ENCODE measurements at regions not wholly inside any gene's neighbourhood (a gene's known extent, or its start where the extent isn't known, plus 50 kb on each side); places are given as distances from the start of the nearest gene placed in this dataset.

DNA sequence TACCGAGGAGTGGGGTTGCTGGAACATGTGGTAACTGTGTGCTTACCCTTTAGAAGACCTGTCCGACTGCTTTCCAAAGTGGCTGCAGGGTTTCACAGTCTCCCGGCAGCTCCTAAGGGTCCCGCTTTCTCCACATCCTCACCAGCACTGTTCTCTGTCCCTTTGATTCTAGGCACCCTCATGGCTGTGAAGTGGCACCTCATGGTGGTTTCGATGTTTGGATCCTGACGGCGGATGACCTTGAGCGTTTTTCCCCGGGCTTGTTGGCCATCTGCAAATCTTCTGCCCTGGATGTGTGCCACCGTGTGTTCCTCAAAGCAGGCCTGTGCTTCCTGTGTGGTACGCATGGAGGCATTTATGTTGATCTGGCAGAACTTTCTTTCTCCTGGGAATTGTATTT lies 292.5 kb upstream of the HDAC4 start:
- DNase-seq (ENCODE audit: low spot score in 2 of 2), result peak in 1 of 2 donors; percentile 37
- H3K36me3 ChIP-seq, result no peaks in the 10 kb centered on the region
- H3K27ac ChIP-seq, result no peak overlapping the region
- no peak for TF ChIP-seq POLR2A (IDR thresholded peaks at IDR 0.05)
- no peak overlapping the region for H3K4me3 ChIP-seq
- WGBS, result 87% methylated on average over 11 of the region's 11 CpGs
- H3K9me3 ChIP-seq, result no peaks in the 10 kb centered on the region
- peaks cover 9% of the 10 kb centered on the region for H3K4me1 ChIP-seq
- H3K27me3 ChIP-seq, result peaks cover 3% of the 10 kb centered on the region

DNA sequence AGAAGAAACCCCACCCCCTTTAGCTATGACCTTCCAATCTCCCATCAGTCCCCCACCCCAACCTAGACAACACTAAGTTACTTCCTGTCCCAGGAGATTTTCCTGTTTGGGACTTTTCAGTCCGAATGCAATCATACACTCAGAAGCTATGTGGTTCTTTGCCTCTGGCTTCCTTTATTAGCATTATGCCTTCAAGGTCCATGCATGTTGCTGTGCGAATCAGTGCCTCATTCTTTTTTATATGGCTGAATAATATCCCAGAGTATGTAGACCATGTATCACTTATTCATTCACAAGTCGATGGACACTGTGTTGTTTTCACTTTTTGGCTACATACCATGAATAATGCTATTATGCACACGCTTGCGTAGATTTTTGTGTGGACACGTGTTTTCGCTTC lies 292.1 kb upstream of the HDAC4 start:
- Histone ChIP-seq H3K27me3 (peaks cover 7% of the 10 kb centered on the region), H3K9me3 (no peaks in the 10 kb centered on the region), H3K36me3 (no peaks in the 10 kb centered on the region), H3K4me3 (no peak overlapping the region), H3K27ac (no peak overlapping the region), H3K4me1 (peaks cover 13% of the 10 kb centered on the region)
- WGBS, result 89% methylated on average over 7 of the region's 7 CpGs
- TF ChIP-seq, protein P1, sequence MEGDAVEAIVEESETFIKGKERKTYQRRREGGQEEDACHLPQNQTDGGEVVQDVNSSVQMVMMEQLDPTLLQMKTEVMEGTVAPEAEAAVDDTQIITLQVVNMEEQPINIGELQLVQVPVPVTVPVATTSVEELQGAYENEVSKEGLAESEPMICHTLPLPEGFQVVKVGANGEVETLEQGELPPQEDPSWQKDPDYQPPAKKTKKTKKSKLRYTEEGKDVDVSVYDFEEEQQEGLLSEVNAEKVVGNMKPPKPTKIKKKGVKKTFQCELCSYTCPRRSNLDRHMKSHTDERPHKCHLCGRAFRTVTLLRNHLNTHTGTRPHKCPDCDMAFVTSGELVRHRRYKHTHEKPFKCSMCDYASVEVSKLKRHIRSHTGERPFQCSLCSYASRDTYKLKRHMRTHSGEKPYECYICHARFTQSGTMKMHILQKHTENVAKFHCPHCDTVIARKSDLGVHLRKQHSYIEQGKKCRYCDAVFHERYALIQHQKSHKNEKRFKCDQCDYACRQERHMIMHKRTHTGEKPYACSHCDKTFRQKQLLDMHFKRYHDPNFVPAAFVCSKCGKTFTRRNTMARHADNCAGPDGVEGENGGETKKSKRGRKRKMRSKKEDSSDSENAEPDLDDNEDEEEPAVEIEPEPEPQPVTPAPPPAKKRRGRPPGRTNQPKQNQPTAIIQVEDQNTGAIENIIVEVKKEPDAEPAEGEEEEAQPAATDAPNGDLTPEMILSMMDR (IDR thresholded peaks at IDR 0.05), result no peak
- DNase-seq (ENCODE audit: low spot score in 2 of 2), result no peak

DNA sequence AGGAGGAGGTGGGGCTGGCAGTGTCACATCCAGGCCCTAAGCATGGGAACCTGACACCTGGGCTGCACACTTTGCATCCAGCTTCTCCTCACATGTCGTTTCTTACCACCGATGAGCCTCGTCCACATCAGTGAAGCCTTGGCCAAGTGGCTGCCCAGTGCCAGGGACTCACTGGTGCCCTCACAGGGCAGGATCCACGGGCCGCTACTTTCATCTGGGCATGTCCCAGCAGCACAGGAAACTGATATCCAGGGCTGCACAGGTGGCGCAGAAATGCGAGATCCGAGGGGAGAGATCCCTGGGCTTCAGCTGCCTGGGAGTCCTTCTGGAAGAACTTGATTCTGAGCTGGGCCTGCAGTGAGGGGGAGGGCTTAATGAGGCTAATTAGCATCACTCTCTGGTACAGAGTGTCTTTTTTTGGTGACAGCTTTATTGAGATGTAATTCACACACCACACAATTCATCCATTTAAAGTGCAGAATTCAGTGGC lies 291.6 kb upstream of the HDAC4 start:
- no peak overlapping the region for H3K4me3 ChIP-seq
- H3K36me3 ChIP-seq, result no peaks in the 10 kb centered on the region
- peaks cover 13% of the 10 kb centered on the region for H3K4me1 ChIP-seq
- peak in 1 of 2 donors; percentile 53 for DNase-seq (ENCODE audit: low spot score in 2 of 2)
- H3K27me3 ChIP-seq, result peaks cover 10% of the 10 kb centered on the region
- TF ChIP-seq POLR2A (IDR thresholded peaks at IDR 0.05) (no peak), EP300 (IDR thresholded peaks at IDR 0.05) (no peak), POLR2AphosphoS5 (IDR thresholded peaks at IDR 0.05) (no peak)
- TF ChIP-seq, protein P1 (IDR thresholded peaks at IDR 0.05), result no peak
- WGBS, result 40% methylated on average over 3 of the region's 8 CpGs
- no peaks in the 10 kb centered on the region for H3K9me3 ChIP-seq
- no peak overlapping the region for H3K27ac ChIP-seq

DNA sequence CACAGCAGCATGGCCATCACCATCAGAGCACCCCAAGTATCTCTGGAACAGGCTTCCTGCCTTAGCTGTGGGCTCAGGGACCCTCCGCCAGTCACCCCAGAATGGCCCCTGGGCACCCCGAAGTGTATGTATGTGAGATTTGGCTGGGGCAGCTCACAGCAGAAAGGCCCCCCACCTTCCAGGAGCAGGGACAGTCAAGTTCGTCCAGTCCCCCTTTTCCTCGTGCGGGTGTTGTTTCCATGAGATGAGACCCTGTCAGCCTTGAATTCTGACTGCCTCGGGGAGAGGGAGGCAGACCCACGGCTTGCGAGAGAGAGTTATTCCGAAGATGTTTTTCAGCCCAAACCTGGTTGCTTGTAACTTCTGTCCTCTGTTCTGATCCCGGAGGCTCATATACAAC lies 290.9 kb upstream of the HDAC4 start:
- 93% methylated on average over 4 of the region's 10 CpGs for WGBS
- no peak overlapping the region for H3K4me3 ChIP-seq
- no peak for TF ChIP-seq EP300 (IDR thresholded peaks at IDR 0.05)
- TF ChIP-seq, protein P1 (IDR thresholded peaks at IDR 0.05), result no peak
- TF ChIP-seq POLR2AphosphoS5 (IDR thresholded peaks at IDR 0.05), result no peak
- TF ChIP-seq POLR2A (IDR thresholded peaks at IDR 0.05), result no peak
- H3K9me3 ChIP-seq, result no peaks in the 10 kb centered on the region
- H3K27me3 ChIP-seq, result peaks cover 10% of the 10 kb centered on the region
- H3K36me3 ChIP-seq, result no peaks in the 10 kb centered on the region
- H3K27ac ChIP-seq, result no peak overlapping the region
- peak in 1 of 2 donors; percentile 52 for DNase-seq (ENCODE audit: low spot score in 2 of 2)
- H3K4me1 ChIP-seq, result peaks cover 13% of the 10 kb centered on the region

DNA sequence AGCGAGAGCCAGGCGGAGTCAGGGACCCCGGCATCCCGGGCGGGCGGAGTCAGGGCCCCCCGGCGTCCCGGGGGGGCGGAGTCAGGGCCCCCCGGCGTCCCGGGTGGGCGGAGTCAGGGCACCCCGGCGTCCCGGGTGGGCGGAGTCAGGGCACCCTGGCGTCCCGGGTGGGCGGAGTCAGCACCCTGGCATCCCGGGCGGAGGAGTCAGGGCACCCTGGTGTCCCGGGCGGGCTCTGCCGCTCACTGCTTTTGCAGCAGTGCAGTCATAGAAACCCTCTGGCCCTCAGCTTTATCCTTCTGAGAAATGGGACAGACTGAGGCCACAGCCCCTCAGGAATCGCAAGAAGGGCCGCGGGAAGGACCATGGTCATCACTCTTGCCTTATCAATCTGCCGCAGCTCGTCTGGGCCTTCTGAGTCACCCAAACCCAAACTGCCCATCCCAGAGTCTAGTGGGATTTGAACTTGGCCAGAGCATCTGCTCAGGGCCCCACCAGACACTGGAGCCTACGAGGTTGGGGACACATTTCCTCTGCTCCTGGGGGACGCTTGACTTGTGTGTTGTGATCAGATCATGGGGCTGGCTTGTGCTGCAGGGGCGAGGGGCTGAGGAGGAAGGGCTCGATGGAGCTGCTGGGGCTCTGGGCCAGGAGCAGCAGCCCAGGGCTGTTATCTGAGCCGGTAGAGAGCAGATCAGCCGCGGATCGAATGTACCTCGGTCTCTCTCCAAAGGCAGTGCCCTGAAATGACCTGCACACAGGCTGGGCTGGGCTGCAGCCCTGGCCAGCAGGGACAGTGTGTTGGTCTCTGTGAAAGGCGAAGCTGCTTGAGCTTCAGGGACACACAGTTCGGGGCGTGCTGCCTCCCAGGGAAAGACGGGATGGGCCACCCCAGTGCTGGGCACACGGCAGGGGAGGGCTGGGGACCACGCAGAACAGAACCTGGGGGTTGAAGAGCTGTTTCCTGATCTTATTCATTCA lies 290.1 kb upstream of the HDAC4 start:
- peaks cover 13% of the 10 kb centered on the region for H3K4me1 ChIP-seq
- H3K27me3 ChIP-seq, result peaks cover 10% of the 10 kb centered on the region
- TF ChIP-seq, protein P1 (IDR thresholded peaks at IDR 0.05), result no peak
- TF ChIP-seq EP300 (IDR thresholded peaks at IDR 0.05) (no peak), POLR2AphosphoS5 (IDR thresholded peaks at IDR 0.05) (no peak), POLR2A (IDR thresholded peaks at IDR 0.05) (no peak)
- WGBS, result 75% methylated on average over 37 of the region's 46 CpGs
- H3K27ac ChIP-seq, result no peak overlapping the region
- no peak overlapping the region for H3K4me3 ChIP-seq
- no peaks in the 10 kb centered on the region for H3K9me3 ChIP-seq
- DNase-seq (ENCODE audit: low spot score in 2 of 2), result peak in 1 of 2 donors; percentile 50
- no peaks in the 10 kb centered on the region for H3K36me3 ChIP-seq

All from suprapubic skin (tissue), 4 donors.